Adrenal gland (tissue), 9 donors: ENCODE measurements at regions not wholly inside any gene's neighbourhood (a gene's known extent, or its start where the extent isn't known, plus 50 kb on each side); places are given as distances from the start of the nearest gene placed in this dataset.
"Not testable (repeated sequence)": the region's sequence is repeated elsewhere in the genome, so short reads cannot be mapped to it uniquely, and the experiment has no call there.

Experiments
- DNase-seq, 7 donors: peaks; one replicate each; pipeline ENCODE4 v3.0.0-alpha.2; 2019 to 2020
- H3K27ac ChIP-seq, 5 donors: fragments of 200-600 bp; sonication (generic) in 4 of 5; 1 replicate in 3 of 5; 2 replicates in 2 of 5; pipeline versions ENCODE4 v1.5.1 to v1.8.0; 2016 to 2020; ENCODE audit warnings: mild to moderate bottlenecking in 1 of 5
- H3K27me3 ChIP-seq: fragments of 200-600 bp; 2 replicates; pipeline ENCODE4 v1.8.0; 2021
- H3K36me3 ChIP-seq, 2 donors: fragments of 200-600 bp; replicated peaks in 1 of 2; 1 replicate in 1 of 2; 2 replicates in 1 of 2; pipeline versions ENCODE4 v1.5.1 to v1.8.0; 2018 to 2022
- H3K4me1 ChIP-seq, 2 donors: fragments of 200-600 bp; replicated peaks in 1 of 2; 1 replicate in 1 of 2; 2 replicates in 1 of 2; pipeline versions ENCODE4 v1.5.1 to v1.8.0; 2018 to 2021
- H3K4me3 ChIP-seq, 4 donors: fragments of 200-600 bp; sonication (generic) in 3 of 4; one replicate each; pipeline ENCODE4 v1.5.1; 2016 to 2018
- H3K9me3 ChIP-seq, 3 donors: fragments of 200-600 bp; sonication (generic) in 1 of 3; replicated peaks in 1 of 3; 1 replicate in 2 of 3; 2 replicates in 1 of 3; pipeline versions ENCODE4 v1.5.1 to v1.8.0; 2016 to 2021
- POLR2A ChIP-seq, 2 donors: fragments of 450-650 bp; IDR thresholded peaks; one replicate each; pipeline ENCODE4 v1.6.1; 2017; ENCODE audit warnings: antibody characterized with exemption in 2 of 2, mild to moderate bottlenecking in 2 of 2, moderate library complexity in 1 of 2
- WGBS, 4 donors: extraction: QIAGEN DNeasy Blood & Tissue Kit in 2 of 4; methylation state at CpG; one replicate each; pipeline versions ENCODE4 v1.1.5 to v1.1.7; 2013 to 2017; 5-methylcytosine and 5-hydroxymethylcytosine counted together
- intact Hi-C, 2 donors: fragments of 100-400 bp; cut with DNase I; formaldehyde crosslinking; loops; one replicate each; pipeline versions ENCODE4 v1.14.1 to v1.15.0; 2022 to 2023
- TF ChIP-seq, protein P1 (sequence below), 6 experiments: fragments of 450-650 bp in 4 of 6; fragments of 200-600 bp in 2 of 6; sonication (generic) in 1 of 6; IDR thresholded peaks; 1 replicate in 5 of 6; 2 replicates in 1 of 6; pipeline versions ENCODE4 v1.5.1 to v1.8.0; 2016 to 2021; ENCODE audit warnings: antibody characterized with exemption in 6 of 6, mild to moderate bottlenecking in 2 of 6, moderate library complexity in 1 of 6
- donor health status: healthy with polysubstance abuse.
- donor health status: Bipolar disorder and iron deficiency.
- donor health status: DM: yes; HTN: yes; CAD: no.
- donor health status: DM: no; HTN: no; CAD: no.
- donor health status: DM: no; HTN: no; CAD: no.

DNA sequence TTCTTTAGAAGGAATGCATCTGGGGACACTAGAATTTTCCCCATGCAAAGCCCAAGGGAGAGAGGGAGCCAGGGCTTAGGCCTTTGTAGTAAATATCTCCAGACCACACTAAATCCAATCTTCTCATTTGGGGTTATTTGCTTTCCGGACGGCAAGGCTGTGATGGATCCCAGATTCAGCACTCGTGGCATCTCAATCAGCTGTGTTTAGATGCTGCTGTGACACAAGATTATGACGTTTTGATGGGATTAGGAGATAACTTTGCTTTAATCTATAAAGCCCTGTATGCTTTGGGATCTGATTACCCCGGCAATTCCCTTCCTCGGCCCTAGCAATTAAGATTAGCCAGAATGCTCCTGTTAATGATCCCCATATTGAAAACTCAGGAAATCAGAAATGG is 686.7 kb upstream of the TBX3 start:
- WGBS, 4 donors = 66 to 84% (median 77%) methylated on average over 6 of the region's 6 CpGs
- Histone ChIP-seq H3K36me3 (no peaks in the 10 kb centered on the region), H3K9me3 (no peaks in the 10 kb centered on the region), H3K4me3 (no peak overlapping the region), H3K27me3 (no peaks in the 10 kb centered on the region), H3K4me1 (peaks cover 0 to 4% of the 10 kb centered on the region in 2 donors), H3K27ac (no peak overlapping the region)
- intact Hi-C loops = no loop called here
- DNase-seq = no peak
- no peak for TF ChIP-seq POLR2A (IDR thresholded peaks at IDR 0.05)
- TF ChIP-seq, protein P1, sequence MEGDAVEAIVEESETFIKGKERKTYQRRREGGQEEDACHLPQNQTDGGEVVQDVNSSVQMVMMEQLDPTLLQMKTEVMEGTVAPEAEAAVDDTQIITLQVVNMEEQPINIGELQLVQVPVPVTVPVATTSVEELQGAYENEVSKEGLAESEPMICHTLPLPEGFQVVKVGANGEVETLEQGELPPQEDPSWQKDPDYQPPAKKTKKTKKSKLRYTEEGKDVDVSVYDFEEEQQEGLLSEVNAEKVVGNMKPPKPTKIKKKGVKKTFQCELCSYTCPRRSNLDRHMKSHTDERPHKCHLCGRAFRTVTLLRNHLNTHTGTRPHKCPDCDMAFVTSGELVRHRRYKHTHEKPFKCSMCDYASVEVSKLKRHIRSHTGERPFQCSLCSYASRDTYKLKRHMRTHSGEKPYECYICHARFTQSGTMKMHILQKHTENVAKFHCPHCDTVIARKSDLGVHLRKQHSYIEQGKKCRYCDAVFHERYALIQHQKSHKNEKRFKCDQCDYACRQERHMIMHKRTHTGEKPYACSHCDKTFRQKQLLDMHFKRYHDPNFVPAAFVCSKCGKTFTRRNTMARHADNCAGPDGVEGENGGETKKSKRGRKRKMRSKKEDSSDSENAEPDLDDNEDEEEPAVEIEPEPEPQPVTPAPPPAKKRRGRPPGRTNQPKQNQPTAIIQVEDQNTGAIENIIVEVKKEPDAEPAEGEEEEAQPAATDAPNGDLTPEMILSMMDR (IDR thresholded peaks at IDR 0.05) = no peak

DNA sequence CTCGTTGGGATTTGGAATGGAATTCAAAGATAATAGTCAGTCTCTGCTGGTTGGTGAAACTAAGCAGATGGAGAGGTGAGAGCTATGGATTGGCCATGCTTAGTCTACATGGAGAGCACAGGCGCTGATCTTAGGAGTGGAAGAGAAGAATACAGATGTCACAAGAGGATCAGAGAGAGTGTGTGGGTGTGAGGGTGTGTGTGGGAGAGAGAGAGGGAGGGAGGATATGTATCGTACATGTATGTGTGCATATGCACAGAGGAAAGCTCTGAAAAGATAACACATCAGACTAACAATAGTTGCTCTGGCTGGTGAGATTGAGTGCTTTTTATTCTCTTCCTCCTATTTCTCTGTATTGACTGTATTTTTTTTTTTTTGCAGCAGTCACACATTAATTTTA is 686.2 kb upstream of the TBX3 start:
- Histone ChIP-seq H3K27me3 (no peaks in the 10 kb centered on the region), H3K27ac (no peak overlapping the region), H3K9me3 (no peaks in the 10 kb centered on the region), H3K4me1 (no peaks in the 10 kb centered on the region), H3K36me3 (no peaks in the 10 kb centered on the region), H3K4me3 (no peak overlapping the region)
- WGBS, 4 donors = 86 to 94% (median 90%) methylated on average over 3 of the region's 3 CpGs
- TF ChIP-seq, protein P1 (IDR thresholded peaks at IDR 0.05) = no peak
- no peak for TF ChIP-seq POLR2A (IDR thresholded peaks at IDR 0.05)
- intact Hi-C loops = no loop called here
- no peak for DNase-seq

DNA sequence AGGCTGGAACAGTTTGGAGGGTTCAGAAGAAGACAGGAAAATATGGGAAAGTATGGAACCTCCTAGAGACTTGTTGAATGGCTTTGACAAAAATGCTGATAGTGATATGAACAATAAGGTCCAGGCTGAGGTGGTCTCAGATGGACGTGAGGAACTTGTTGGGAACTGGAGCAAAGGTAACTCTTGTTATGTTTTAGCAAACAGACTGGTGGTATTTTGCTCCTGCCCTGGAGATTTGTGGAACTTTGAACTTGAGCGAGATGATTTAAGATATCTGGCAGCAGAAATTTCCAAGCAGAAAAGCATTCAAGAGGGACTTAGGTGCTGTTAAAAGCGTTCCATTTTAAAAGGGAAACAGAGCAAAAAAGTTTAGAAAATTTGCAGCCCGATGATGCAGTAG is 682.3 kb upstream of the TBX3 start:
- H3K9me3 ChIP-seq, H3K27me3 ChIP-seq, H3K27ac ChIP-seq, H3K4me1 ChIP-seq, intact Hi-C loops, H3K36me3 ChIP-seq, DNase-seq, H3K4me3 ChIP-seq: not testable (repeated sequence)
- WGBS, 4 donors = 85 to 93% (median 91%) methylated on average over 4 of the region's 4 CpGs

DNA sequence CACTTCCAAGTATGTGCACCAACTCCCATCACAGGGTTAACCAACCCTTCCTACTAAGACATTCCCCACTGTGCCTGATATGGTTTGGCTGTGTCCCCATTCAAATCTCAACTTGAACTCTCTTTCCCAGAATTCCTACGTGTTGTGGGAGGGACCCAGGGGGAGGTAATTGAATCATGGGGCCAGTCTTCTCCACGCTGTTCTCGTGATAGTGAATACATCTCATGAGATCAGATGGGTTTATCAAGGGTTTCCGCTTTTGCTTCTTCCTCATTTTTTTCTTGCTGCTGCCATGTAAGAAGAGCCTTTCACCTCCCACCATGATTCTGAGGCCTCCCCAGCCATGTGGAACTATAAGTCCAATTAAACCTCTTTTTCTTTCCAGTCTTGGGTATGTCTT is 681.8 kb upstream of the TBX3 start:
- H3K4me1 ChIP-seq, H3K27ac ChIP-seq, H3K9me3 ChIP-seq, DNase-seq, H3K36me3 ChIP-seq, H3K27me3 ChIP-seq, H3K4me3 ChIP-seq, intact Hi-C loops: not testable (repeated sequence)
- WGBS, 4 donors = 83 to 92% (median 89%) methylated on average over 4 of the region's 4 CpGs

DNA sequence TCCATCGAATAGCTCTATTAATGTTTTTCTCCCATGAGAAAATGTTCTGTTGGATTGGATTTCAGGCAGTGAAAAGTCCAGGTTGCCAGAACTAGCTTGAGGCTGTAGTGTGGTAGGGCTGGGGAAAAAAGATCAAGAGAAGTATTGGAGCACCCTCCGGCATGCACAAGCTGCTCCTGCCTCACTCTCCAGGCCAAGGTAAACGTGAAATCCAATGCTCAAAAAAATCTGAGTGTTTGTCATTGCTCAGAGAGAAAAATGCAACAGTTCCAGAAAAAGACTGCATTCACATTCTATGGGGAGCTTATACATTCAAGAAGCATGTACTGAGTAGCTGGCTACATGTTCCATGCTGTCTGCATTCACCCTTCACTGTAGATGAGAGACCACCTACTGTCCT is 680.9 kb upstream of the TBX3 start:
- 48 to 62% (median 54%) methylated on average over 3 of the region's 3 CpGs for WGBS, 4 donors

More for the DNA sequence above, 680.9 kb upstream of the TBX3 start:
- H3K9me3 ChIP-seq = no peaks in the 10 kb centered on the region
- no peak for DNase-seq
- no peaks in the 10 kb centered on the region for H3K27me3 ChIP-seq
- intact Hi-C loops = no loop called here
- H3K4me1 ChIP-seq = no peaks in the 10 kb centered on the region
- TF ChIP-seq, protein P1 (IDR thresholded peaks at IDR 0.05) = no peak
- no peak for TF ChIP-seq POLR2A (IDR thresholded peaks at IDR 0.05)
- no peak overlapping the region for H3K27ac ChIP-seq
- H3K36me3 ChIP-seq = no peaks in the 10 kb centered on the region
- no peak overlapping the region for H3K4me3 ChIP-seq
